A549 (cell line): ENCODE measurements at regions not wholly inside any gene's neighbourhood (a gene's known extent, or its start where the extent isn't known, plus 50 kb on each side); places are given as distances from the start of the nearest gene placed in this dataset.

Source experiments
- ATAC-seq, 2 experiments: fragments of 200-7000 bp in 1 of 2; fragments of >200 bp in 1 of 2; cut with Nextera tagmentation in 1 of 2; cut with Tn5 transposase in 1 of 2; 3 replicates each; pipeline versions ENCODE4 v1.8.0 to v1.9.1; 2018 to 2020; ENCODE audit warnings: mild to moderate bottlenecking in 1 of 2, moderate library complexity in 1 of 2
- CTCF ChIA-PET: fragments of 300-600 bp; sonication (Branson Sonifier 250); formaldehyde crosslinking; extraction: SDS; loops from one replicate; lab custom pipeline; 2021; ENCODE audit warnings: antibody characterized with exemption, inconsistent platforms; lab: Yijun Ruan, JAX
- POLR2A ChIA-PET: fragments of 350-600 bp; formaldehyde crosslinking; extraction: SDS; loops from one replicate; lab custom pipeline; 2021; ENCODE audit warnings: antibody characterized with exemption, inconsistent platforms; lab: Yijun Ruan, JAX
- DNase-seq, 2 experiments: peaks; one replicate each; pipeline versions ENCODE4 v3.0.0 to v3.0.0-alpha.2; 2011 to 2016; ENCODE audit warnings: low read depth in 1 of 2, low spot score in 1 of 2
- FAIRE-seq: peaks from 2 replicates; lab custom pipeline; 2011; peaks lifted over from hg19 to GRCh38; lab: Jason Lieb, UNC
- H3K27ac ChIP-seq, 2 experiments: fragments of >200 bp; sonication (Bioruptor Twin); formaldehyde crosslinking; 3 replicates each; pipeline ENCODE4 v1.5.1; 2016 to 2017
- H3K4me1 ChIP-seq: fragments of >200 bp; sonication (Bioruptor Twin); formaldehyde crosslinking; 3 replicates; pipeline ENCODE4 v1.6.1; 2016
- H3K4me2 ChIP-seq: fragments of >200 bp; sonication (Bioruptor Twin); formaldehyde crosslinking; 3 replicates; pipeline ENCODE4 v1.6.1; 2016
- H3K4me3 ChIP-seq: fragments of >200 bp; sonication (Bioruptor Twin); formaldehyde crosslinking; 3 replicates; pipeline ENCODE4 v1.5.1; 2016
- H3K9me3 ChIP-seq: fragments of >200 bp; sonication (Bioruptor Twin); formaldehyde crosslinking; 3 replicates; pipeline ENCODE4 v1.6.1; 2016
- BCL3 ChIP-seq: fragments of >200 bp; sonication (Bioruptor Twin); formaldehyde crosslinking; IDR thresholded peaks from 3 replicates; pipeline ENCODE4 v1.6.1; 2016
- BHLHE40 ChIP-seq: IDR thresholded peaks from 2 replicates; pipeline ENCODE4 v1.6.1; 2012; ENCODE audit warnings: low read depth, low read length, inconsistent platforms
- CEBPB ChIP-seq, 2 experiments: fragments of >200 bp in 1 of 2; sonication (Bioruptor Twin) in 1 of 2; formaldehyde crosslinking in 1 of 2; IDR thresholded peaks; 2 replicates each; pipeline ENCODE4 v1.6.1; 2012 to 2016
- CTCF ChIP-seq: fragments of >200 bp; sonication (Bioruptor Twin); formaldehyde crosslinking; IDR thresholded peaks from 3 replicates; pipeline ENCODE4 v1.5.1; 2016
- EP300 ChIP-seq, 2 experiments: fragments of >200 bp; sonication (Bioruptor Twin); formaldehyde crosslinking; IDR thresholded peaks; 2 replicates in 1 of 2; 3 replicates in 1 of 2; pipeline ENCODE4 v1.6.1; 2016 to 2017
- ESRRA ChIP-seq: fragments of 150-350 bp; IDR thresholded peaks from 2 replicates; pipeline ENCODE4 v1.6.1; 2014; ENCODE audit warnings: mild to moderate bottlenecking, low read length, borderline replicate concordance
- FOSB ChIP-seq: fragments of 250-450 bp; sonication (Bioruptor Pico); IDR thresholded peaks from 2 replicates; pipeline ENCODE4 v1.5.0; 2020; ENCODE audit warnings: mild to moderate bottlenecking, moderate library complexity
- FOSL2 ChIP-seq, 2 experiments: fragments of 450-650 bp in 1 of 2; fragments of >200 bp in 1 of 2; sonication (Bioruptor Twin) in 1 of 2; formaldehyde crosslinking; IDR thresholded peaks; 2 replicates each; pipeline versions ENCODE4 v1.5.0 to v1.6.1; 2016 to 2020; ENCODE audit warnings: mild to moderate bottlenecking in 1 of 2, moderate library complexity in 1 of 2
- FOXS1 ChIP-seq: fragments of 250-450 bp; sonication (Bioruptor Pico); IDR thresholded peaks from 2 replicates; pipeline ENCODE4 v1.5.0; 2020; ENCODE audit warnings: mild to moderate bottlenecking, moderate library complexity
- HOXB13 ChIP-seq: fragments of 250-450 bp; sonication (Bioruptor Pico); IDR thresholded peaks from 2 replicates; pipeline ENCODE4 v1.5.0; 2020; ENCODE audit warnings: low read depth, mild to moderate bottlenecking, moderate library complexity
- JUN ChIP-seq, 2 experiments: fragments of >200 bp; sonication (Bioruptor Twin); formaldehyde crosslinking; IDR thresholded peaks; 2 replicates in 1 of 2; 3 replicates in 1 of 2; pipeline ENCODE4 v1.6.1; 2016 to 2017
- KDM5A ChIP-seq: fragments of 200-600 bp; sonication (generic); IDR thresholded peaks from 2 replicates; pipeline ENCODE4 v1.6.1; 2016; ENCODE audit warnings: antibody characterized with exemption, mild to moderate bottlenecking
- MAFK ChIP-seq: fragments of 450-650 bp; IDR thresholded peaks from 2 replicates; pipeline ENCODE4 v1.6.1; 2014; ENCODE audit not compliant: partially characterized antibody
- POLR2A ChIP-seq: IDR thresholded peaks from 2 replicates; pipeline ENCODE4 v1.6.1; 2012; ENCODE audit warnings: mild to moderate bottlenecking, low read length
- RFX5 ChIP-seq: fragments of 450-650 bp; IDR thresholded peaks from 2 replicates; pipeline ENCODE4 v1.7.1; 2014; ENCODE audit warnings: antibody characterized with exemption, mild to moderate bottlenecking, moderate library complexity
- RNF2 ChIP-seq: fragments of 200-600 bp; sonication (generic); IDR thresholded peaks from 2 replicates; pipeline ENCODE4 v1.6.1; 2016; ENCODE audit warnings: low read depth, mild to moderate bottlenecking, antibody characterized with exemption, moderate library complexity, borderline replicate concordance
- ZC3H11A ChIP-seq: fragments of 450-650 bp; IDR thresholded peaks from 2 replicates; pipeline ENCODE4 v1.6.1; 2014; ENCODE audit warnings: antibody characterized with exemption, mild to moderate bottlenecking
- ZFP36 ChIP-seq: fragments of 450-650 bp; IDR thresholded peaks from 2 replicates; pipeline ENCODE4 v1.6.1; 2014; ENCODE audit warnings: borderline replicate concordance; ENCODE audit not compliant: partially characterized antibody
- WGBS: methylation state at CpG from one replicate; pipeline ENCODE4 v1.1.6; 2017; ENCODE audit errors: missing lambda C conversion rate; 5-methylcytosine and 5-hydroxymethylcytosine counted together
- TF ChIP-seq, protein P1 (sequence below): fragments of 250-450 bp; sonication (Bioruptor Pico); IDR thresholded peaks from 2 replicates; pipeline ENCODE4 v1.5.0; 2021; ENCODE audit warnings: mild to moderate bottlenecking, moderate library complexity, borderline replicate concordance
- TF ChIP-seq, protein P2 (sequence below): fragments of 250-450 bp; sonication (Bioruptor Pico); IDR thresholded peaks from 2 replicates; pipeline ENCODE4 v1.5.0; 2020; ENCODE audit warnings: low read depth, mild to moderate bottlenecking, moderate library complexity
- TF ChIP-seq, protein P3 (sequence below): fragments of 450-650 bp; IDR thresholded peaks from 2 replicates; pipeline ENCODE4 v1.6.1; 2014; ENCODE audit warnings: antibody characterized with exemption
- TF ChIP-seq, protein P4 (sequence below): fragments of 150-350 bp; IDR thresholded peaks from 2 replicates; pipeline ENCODE4 v1.6.1; 2014; ENCODE audit warnings: low read depth, mild to moderate bottlenecking, low read length
- TF ChIP-seq, protein P5 (sequence below): IDR thresholded peaks from 2 replicates; pipeline ENCODE4 v1.6.1; 2012; ENCODE audit warnings: low read depth, borderline replicate concordance

DNA sequence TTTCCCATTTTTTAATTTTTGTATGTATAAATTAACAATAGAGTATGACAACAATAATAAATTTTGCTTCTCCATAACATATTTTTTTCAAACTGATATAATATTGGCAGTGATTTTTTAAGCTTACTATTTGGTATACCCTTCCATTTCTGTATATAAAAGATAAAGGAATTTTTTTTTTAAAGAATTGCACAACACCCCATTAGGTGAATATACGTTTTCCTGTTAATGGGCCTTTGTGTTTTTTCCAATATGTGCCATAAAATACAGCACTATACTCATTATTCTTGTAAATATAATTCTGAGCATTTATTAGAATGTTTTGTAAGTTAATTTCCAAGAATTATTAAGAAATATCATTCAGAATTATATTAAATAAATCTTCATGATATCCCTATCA, 515.2 kb upstream of the RGS18 start:
- ChIA-PET POLR2A (no interaction called here), CTCF (no interaction called here)
- FAIRE-seq (no peak), ATAC-seq (no peak)
- H3K9me3 ChIP-seq, result peaks cover 4% of the 10 kb centered on the region; the same call in 2 of the 3 replicates
- TF ChIP-seq FOSB (no peak), HOXB13 (no peak), EP300 (IDR thresholded peaks at IDR 0.05) (no peak), FOSL2 (IDR thresholded peaks at IDR 0.05) (no peak), FOSL2 (CRISPR knock-in tag; IDR thresholded peaks at IDR 0.05) (no peak), JUN (IDR thresholded peaks at IDR 0.05) (no peak)
- TF ChIP-seq, protein P1, sequence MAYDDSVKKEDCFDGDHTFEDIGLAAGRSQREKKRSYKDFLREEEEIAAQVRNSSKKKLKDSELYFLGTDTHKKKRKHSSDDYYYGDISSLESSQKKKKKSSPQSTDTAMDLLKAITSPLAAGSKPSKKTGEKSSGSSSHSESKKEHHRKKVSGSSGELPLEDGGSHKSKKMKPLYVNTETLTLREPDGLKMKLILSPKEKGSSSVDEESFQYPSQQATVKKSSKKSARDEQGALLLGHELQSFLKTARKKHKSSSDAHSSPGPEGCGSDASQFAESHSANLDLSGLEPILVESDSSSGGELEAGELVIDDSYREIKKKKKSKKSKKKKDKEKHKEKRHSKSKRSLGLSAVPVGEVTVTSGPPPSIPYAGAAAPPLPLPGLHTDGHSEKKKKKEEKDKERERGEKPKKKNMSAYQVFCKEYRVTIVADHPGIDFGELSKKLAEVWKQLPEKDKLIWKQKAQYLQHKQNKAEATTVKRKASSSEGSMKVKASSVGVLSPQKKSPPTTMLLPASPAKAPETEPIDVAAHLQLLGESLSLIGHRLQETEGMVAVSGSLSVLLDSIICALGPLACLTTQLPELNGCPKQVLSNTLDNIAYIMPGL (CRISPR knock-in tag), result no peak
- TF ChIP-seq, all 56 proteins: peak for 0
- DNase-seq, result no peak
- Histone ChIP-seq H3K27ac (no peak overlapping the region), H3K4me3 (no peak overlapping the region), H3K4me1 (0 out of 3 replicates have a peak, but pooled peaks cover 3% of the 10 kb centered on the region), H3K4me2 (no peak overlapping the region)
- 36% methylated on average over 1 of the region's 1 CpG for WGBS

DNA sequence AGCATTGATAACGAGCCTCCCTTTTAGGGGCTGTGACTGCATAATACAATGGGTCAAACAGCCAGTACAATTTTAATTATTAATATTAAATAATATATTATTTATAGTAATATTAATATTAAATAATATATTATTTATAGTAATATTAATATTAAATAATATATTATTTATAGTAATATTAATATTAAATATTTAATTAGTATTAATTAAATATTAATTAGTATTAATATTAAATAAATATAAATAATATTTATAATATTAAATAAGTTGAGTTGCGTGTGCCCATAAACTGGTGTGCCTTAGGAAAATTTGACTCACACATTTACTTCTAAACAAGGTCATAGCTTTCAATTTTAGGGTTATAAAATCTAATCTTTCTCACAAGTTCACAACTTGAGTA, 509.3 kb upstream of the RGS18 start:
- 48% methylated on average over 2 of the region's 2 CpGs for whole genome bisulfite sequencing
- Histone ChIP-seq H3K4me3 (no peak overlapping the region), H3K4me2 (no peak overlapping the region), H3K9me3 (peaks cover 6% of the 10 kb centered on the region; the same call in 2 of the 3 replicates), H3K4me1 (no peaks in the 10 kb centered on the region), H3K27ac (no peak overlapping the region)
- FAIRE-seq, result no peak
- CTCF ChIA-PET, result no interaction called here
- DNase-seq, result no peak
- ATAC-seq, result no peak
- POLR2A ChIA-PET, result no interaction called here
- TF ChIP-seq BHLHE40, result no peak
- no peak for TF ChIP-seq ZFP36
- no peak for TF ChIP-seq MAFK
- no peak for TF ChIP-seq FOSL2 (IDR thresholded peaks at IDR 0.05)
- no peak for TF ChIP-seq FOSL2 (CRISPR knock-in tag; IDR thresholded peaks at IDR 0.05)
- TF ChIP-seq ESRRA, result no peak
- no peak for TF ChIP-seq ZC3H11A
- TF ChIP-seq, protein P2, sequence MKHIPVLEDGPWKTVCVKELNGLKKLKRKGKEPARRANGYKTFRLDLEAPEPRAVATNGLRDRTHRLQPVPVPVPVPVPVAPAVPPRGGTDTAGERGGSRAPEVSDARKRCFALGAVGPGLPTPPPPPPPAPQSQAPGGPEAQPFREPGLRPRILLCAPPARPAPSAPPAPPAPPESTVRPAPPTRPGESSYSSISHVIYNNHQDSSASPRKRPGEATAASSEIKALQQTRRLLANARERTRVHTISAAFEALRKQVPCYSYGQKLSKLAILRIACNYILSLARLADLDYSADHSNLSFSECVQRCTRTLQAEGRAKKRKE (CRISPR knock-in tag), result no peak
- TF ChIP-seq, protein P3, sequence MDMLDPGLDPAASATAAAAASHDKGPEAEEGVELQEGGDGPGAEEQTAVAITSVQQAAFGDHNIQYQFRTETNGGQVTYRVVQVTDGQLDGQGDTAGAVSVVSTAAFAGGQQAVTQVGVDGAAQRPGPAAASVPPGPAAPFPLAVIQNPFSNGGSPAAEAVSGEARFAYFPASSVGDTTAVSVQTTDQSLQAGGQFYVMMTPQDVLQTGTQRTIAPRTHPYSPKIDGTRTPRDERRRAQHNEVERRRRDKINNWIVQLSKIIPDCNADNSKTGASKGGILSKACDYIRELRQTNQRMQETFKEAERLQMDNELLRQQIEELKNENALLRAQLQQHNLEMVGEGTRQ, result no peak
- no peak for TF ChIP-seq RFX5
- TF ChIP-seq, protein P4, sequence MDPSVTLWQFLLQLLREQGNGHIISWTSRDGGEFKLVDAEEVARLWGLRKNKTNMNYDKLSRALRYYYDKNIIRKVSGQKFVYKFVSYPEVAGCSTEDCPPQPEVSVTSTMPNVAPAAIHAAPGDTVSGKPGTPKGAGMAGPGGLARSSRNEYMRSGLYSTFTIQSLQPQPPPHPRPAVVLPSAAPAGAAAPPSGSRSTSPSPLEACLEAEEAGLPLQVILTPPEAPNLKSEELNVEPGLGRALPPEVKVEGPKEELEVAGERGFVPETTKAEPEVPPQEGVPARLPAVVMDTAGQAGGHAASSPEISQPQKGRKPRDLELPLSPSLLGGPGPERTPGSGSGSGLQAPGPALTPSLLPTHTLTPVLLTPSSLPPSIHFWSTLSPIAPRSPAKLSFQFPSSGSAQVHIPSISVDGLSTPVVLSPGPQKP, result no peak
- no peak for TF ChIP-seq RNF2
- TF ChIP-seq, protein P5, sequence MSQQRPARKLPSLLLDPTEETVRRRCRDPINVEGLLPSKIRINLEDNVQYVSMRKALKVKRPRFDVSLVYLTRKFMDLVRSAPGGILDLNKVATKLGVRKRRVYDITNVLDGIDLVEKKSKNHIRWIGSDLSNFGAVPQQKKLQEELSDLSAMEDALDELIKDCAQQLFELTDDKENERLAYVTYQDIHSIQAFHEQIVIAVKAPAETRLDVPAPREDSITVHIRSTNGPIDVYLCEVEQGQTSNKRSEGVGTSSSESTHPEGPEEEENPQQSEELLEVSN, result no peak
- TF ChIP-seq CEBPB (IDR thresholded peaks at IDR 0.05), result no peak
- TF ChIP-seq FOXS1, result no peak
- no peak for TF ChIP-seq BCL3
- no peak for TF ChIP-seq CTCF
- no peak for TF ChIP-seq KDM5A
- no peak for TF ChIP-seq POLR2A
